AG10803 (cell line): ENCODE measurements at regions not wholly inside any gene's neighbourhood (a gene's known extent, or its start where the extent isn't known, plus 50 kb on each side); places are given as distances from the start of the nearest gene placed in this dataset.

Source experiments
- DNase-seq: peaks from one replicate; pipeline ENCODE4 v3.0.0; 2010; ENCODE audit warnings: low read depth
- H3K4me3 ChIP-seq: 2 replicates; pipeline ENCODE4 v1.5.1; 2011; ENCODE audit warnings: mild to moderate bottlenecking, low read length, control low read depth
- CTCF ChIP-seq: conservative IDR thresholded peaks from 2 replicates; pipeline ENCODE4 v1.5.1; 2011; ENCODE audit warnings: mild to moderate bottlenecking, low read length, control low read depth, inconsistent platforms

DNA sequence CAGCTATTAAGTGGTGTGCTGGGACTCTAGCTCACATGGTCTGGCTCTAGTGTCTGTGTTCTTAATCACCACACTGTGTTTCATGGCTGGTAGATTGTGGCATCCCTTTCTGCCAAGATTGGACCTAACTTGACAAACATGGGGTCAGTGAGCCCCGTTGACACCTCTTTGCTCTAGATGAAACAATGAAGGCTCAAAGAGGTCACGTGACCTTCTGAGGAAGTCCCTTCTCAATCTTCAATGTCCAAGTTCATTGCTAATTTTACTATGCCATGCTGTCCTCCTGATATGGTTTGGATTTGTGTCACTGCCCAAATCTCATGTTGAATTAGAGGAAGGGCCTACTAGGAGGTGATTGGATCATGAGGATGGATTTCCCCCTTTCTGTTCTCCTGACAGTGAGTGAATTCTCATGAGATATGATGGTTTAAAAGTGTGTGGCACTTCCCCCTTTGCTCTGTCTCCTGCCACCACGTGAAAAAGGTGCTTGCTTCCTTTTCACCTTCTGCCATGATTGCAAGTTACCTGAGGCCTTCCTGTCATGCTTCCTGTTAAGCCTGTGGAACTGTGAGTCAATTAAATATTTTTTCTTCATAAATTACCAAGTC is 177.8 kb upstream of the MYLIP start:
- TF ChIP-seq CTCF = no peak
- DNase-seq = no peak
- H3K4me3 ChIP-seq = no peak overlapping the region

GRCh38 chr6:15949982-15950381 is 178.9 kb upstream of the MYLIP start:
- TF ChIP-seq CTCF = no peak
- H3K4me3 ChIP-seq = no peak overlapping the region
- no peak for DNase-seq

- no peak overlapping the region for H3K4me3 ChIP-seq
- DNase-seq = no peak
- no peak for TF ChIP-seq CTCF
These were observed 179.7 kb upstream of the MYLIP start for GRCh38 chr6:15948930-15949900.

GRCh38 chr6:15947923-15948322 is 181.0 kb upstream of the MYLIP start:
- no peak for TF ChIP-seq CTCF
- no peak overlapping the region for H3K4me3 ChIP-seq
- DNase-seq = no peak

- H3K4me3 ChIP-seq = no peak overlapping the region
- DNase-seq = no peak
- TF ChIP-seq CTCF = no peak
These were observed 181.4 kb upstream of the MYLIP start for GRCh38 chr6:15947436-15947835.

GRCh38 chr6:15946701-15947385 is 182.0 kb upstream of the MYLIP start:
- no peak for DNase-seq
- no peak overlapping the region for H3K4me3 ChIP-seq
- no peak for TF ChIP-seq CTCF
